Osteoblast (primary cell): ENCODE measurements at regions not wholly inside any gene's neighbourhood (a gene's known extent, or its start where the extent isn't known, plus 50 kb on each side); places are given as distances from the start of the nearest gene placed in this dataset.

Experiments
- DNase-seq: peaks from one replicate; pipeline ENCODE4 v3.0.0; 2011; ENCODE audit warnings: low spot score, mixed read lengths; ENCODE audit not compliant: insufficient read length; ENCODE audit errors: missing footprints
- H2AFZ ChIP-seq: 2 replicates; pipeline ENCODE4 v1.6.0; 2011; ENCODE audit warnings: mild to moderate bottlenecking, low read length
- H3K27ac ChIP-seq: 2 replicates; pipeline ENCODE4 v1.5.1; 2011; ENCODE audit warnings: mild to moderate bottlenecking, low read depth, low read length, moderate library complexity
- H3K27me3 ChIP-seq: 2 replicates; pipeline ENCODE4 v1.6.0; 2012; ENCODE audit warnings: mild to moderate bottlenecking, control low read depth, inconsistent platforms, low read length, moderate library complexity; ENCODE audit not compliant: insufficient read depth
- H3K36me3 ChIP-seq: 2 replicates; pipeline ENCODE4 v1.5.1; 2011; ENCODE audit warnings: mild to moderate bottlenecking, low read length, control low read depth, moderate library complexity; ENCODE audit not compliant: insufficient read depth
- H3K4me1 ChIP-seq: 2 replicates; pipeline ENCODE4 v1.5.1; 2011; ENCODE audit warnings: mild to moderate bottlenecking, low read length, control low read depth, moderate library complexity; ENCODE audit not compliant: insufficient read depth
- H3K4me2 ChIP-seq: 2 replicates; pipeline ENCODE4 v1.6.0; 2011; ENCODE audit warnings: mild to moderate bottlenecking, low read length; ENCODE audit not compliant: insufficient read depth
- H3K4me3 ChIP-seq: fragments of 200-600 bp; sonication (generic); 3 replicates; pipeline ENCODE4 v1.5.1; 2012; ENCODE audit warnings: mild to moderate bottlenecking, low read length, inconsistent platforms; ENCODE audit not compliant: insufficient read depth
- H3K79me2 ChIP-seq: 2 replicates; pipeline ENCODE4 v1.6.0; 2012; ENCODE audit warnings: mild to moderate bottlenecking, low read length, control low read depth, inconsistent platforms; ENCODE audit not compliant: insufficient read depth
- H3K9me3 ChIP-seq: 2 replicates; pipeline ENCODE4 v1.5.1; 2011; ENCODE audit warnings: low read depth, low read length, control low read depth
- H4K20me1 ChIP-seq: 2 replicates; pipeline ENCODE4 v1.6.0; 2012; ENCODE audit warnings: mild to moderate bottlenecking, low read length, control low read depth; ENCODE audit not compliant: insufficient read depth
- TF ChIP-seq, protein P1 (sequence below): IDR thresholded peaks from 2 replicates; pipeline ENCODE4 v1.5.1; 2011; ENCODE audit warnings: mild to moderate bottlenecking, low read depth, low read length, moderate library complexity; ENCODE audit errors: extremely low read depth

DNA sequence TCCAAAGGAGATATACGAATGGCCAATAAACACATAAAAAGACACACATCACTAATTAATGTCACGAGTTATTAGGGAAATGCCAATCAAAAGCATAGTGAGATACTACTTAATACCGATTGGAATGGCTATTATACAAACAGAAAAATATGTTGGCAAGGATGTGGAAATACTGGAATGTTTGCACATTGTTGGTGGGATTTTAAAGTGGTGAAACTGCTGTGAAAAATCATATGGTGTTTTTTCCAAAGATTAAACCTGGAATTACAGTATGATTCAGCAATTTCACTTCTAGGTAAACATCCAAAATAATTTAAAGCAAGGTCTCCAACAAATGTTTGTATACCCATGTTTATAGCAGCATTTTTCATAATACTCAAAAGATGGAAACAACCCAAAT is 765.5 kb downstream of the VGLL3 start:
- Histone ChIP-seq H3K4me1 (no peaks in the 10 kb centered on the region), H3K79me2 (no peaks in the 10 kb centered on the region), H3K27me3 (no peaks in the 10 kb centered on the region), H4K20me1 (no peaks in the 10 kb centered on the region), H3K36me3 (no peaks in the 10 kb centered on the region), H3K4me3 (no peak overlapping the region), H3K4me2 (no peak overlapping the region), H2AFZ (no peak overlapping the region), H3K9me3 (no peaks in the 10 kb centered on the region), H3K27ac (no peak overlapping the region)
- DNase-seq = no peak
- TF ChIP-seq, protein P1, sequence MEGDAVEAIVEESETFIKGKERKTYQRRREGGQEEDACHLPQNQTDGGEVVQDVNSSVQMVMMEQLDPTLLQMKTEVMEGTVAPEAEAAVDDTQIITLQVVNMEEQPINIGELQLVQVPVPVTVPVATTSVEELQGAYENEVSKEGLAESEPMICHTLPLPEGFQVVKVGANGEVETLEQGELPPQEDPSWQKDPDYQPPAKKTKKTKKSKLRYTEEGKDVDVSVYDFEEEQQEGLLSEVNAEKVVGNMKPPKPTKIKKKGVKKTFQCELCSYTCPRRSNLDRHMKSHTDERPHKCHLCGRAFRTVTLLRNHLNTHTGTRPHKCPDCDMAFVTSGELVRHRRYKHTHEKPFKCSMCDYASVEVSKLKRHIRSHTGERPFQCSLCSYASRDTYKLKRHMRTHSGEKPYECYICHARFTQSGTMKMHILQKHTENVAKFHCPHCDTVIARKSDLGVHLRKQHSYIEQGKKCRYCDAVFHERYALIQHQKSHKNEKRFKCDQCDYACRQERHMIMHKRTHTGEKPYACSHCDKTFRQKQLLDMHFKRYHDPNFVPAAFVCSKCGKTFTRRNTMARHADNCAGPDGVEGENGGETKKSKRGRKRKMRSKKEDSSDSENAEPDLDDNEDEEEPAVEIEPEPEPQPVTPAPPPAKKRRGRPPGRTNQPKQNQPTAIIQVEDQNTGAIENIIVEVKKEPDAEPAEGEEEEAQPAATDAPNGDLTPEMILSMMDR = no peak

DNA sequence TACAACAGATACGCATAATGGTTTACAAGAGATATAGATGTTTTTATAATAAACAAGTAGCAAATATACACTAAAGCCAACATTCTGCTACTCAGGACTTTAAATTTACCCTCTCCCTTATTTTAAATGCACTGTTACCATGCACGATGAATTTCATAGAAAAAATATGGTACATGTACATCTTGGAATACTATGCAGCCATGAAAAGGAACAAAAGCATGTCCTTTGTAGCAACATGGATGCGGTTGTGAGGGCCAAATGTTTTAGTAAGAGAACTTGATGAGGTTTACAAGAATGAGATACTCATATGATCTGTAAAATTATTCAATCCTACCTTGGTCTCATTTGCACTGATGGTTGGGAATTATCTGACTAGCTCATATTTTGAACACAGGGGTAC is 769.3 kb downstream of the VGLL3 start:
- Histone ChIP-seq H3K4me2 (no peak overlapping the region), H2AFZ (no peak overlapping the region), H3K36me3 (no peaks in the 10 kb centered on the region), H3K4me1 (no peaks in the 10 kb centered on the region), H4K20me1 (no peaks in the 10 kb centered on the region), H3K9me3 (no peaks in the 10 kb centered on the region), H3K27me3 (no peaks in the 10 kb centered on the region), H3K27ac (no peak overlapping the region), H3K4me3 (no peak overlapping the region), H3K79me2 (no peaks in the 10 kb centered on the region)
- DNase-seq = no peak
- TF ChIP-seq, protein P1 = no peak

DNA sequence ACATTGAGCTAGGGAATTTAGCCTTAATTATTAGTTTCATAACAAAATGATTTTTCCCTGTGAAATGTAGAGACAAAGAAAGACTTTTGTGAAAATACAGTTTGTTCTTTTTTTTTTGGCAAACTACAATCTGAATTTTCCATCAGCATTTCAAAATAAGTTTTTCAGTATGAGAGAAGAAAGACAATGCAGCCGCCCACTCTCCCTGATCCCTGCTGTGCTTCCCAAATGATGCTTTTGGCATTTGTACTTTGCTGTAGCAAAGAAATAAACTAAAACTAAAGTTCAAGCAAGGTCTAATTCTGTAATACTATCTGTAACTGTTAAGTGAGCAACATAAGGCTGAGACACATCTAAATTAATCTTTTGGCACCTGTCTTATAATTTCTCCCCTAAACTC is 782.2 kb downstream of the VGLL3 start:
- Histone ChIP-seq H3K4me2 (no peak overlapping the region), H3K4me1 (no peaks in the 10 kb centered on the region), H4K20me1 (no peaks in the 10 kb centered on the region), H3K4me3 (no peak overlapping the region), H3K36me3 (no peaks in the 10 kb centered on the region), H2AFZ (no peak overlapping the region), H3K9me3 (no peaks in the 10 kb centered on the region), H3K79me2 (no peaks in the 10 kb centered on the region), H3K27ac (no peak overlapping the region), H3K27me3 (no peaks in the 10 kb centered on the region)
- TF ChIP-seq, protein P1 = no peak
- no peak for DNase-seq

DNA sequence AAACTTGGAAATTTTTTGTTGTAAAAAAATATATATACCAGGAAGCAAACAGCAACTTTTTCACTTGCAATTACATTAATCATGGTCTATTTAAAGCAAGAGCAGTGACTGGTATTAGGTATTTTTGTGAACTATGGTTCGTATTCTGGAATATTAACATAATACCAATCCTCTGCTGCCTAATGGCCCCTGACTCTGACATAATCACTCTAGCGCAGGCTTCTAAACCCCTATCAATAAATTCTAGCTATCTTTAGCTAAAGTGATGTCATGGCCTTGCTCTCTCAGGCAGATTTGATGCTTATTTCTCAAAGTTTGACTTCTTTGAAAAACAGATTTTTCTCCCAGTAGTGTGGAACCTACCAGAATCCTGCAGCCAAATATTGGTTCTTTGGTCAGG is 808.3 kb downstream of the VGLL3 start:
- no peaks in the 10 kb centered on the region for H4K20me1 ChIP-seq
- H2AFZ ChIP-seq = no peak overlapping the region
- H3K27me3 ChIP-seq = no peaks in the 10 kb centered on the region
- no peaks in the 10 kb centered on the region for H3K4me1 ChIP-seq
- no peak overlapping the region for H3K4me2 ChIP-seq
- H3K79me2 ChIP-seq = no peaks in the 10 kb centered on the region
- H3K9me3 ChIP-seq = peaks cover 5% of the 10 kb centered on the region
- no peak overlapping the region for H3K27ac ChIP-seq
- TF ChIP-seq, protein P1 = no peak
- H3K4me3 ChIP-seq = no peak overlapping the region
- H3K36me3 ChIP-seq = no peaks in the 10 kb centered on the region
- DNase-seq = no peak
